ENCODE measurements at regions not wholly inside any gene's neighbourhood (a gene's known extent, or its start where the extent isn't known, plus 50 kb on each side); places are given as distances from the start of the nearest gene placed in this dataset.
"Not testable (repeated sequence)": the region's sequence is repeated elsewhere in the genome, so short reads cannot be mapped to it uniquely, and the experiment has no call there.

DNA sequence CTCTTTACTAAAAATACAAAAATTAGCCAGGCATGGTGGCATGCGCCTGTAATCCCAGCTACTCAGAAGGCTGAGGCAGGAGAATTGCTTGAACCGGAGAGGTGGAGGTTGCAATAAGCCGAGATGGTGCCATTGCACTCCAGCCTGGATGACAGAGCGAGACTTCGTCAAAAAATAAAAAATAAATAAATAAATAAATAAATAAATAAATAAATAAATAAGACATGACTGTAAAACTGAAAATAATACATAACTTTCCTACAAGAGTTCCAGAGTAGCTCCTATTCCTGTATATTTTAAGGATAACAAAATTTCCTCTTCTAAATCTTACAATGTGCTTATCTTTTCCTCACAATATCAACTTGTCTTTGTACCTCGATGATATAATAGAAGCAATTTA lies 549.4 kb downstream of the TRAM1L1 start:
- H3K36me3 ChIP-seq (ENCODE audit: control insufficient read depth in 2 of 2, insufficient read depth in 1 of 2, low read length in 2 of 2); H3K9me3 ChIP-seq (ENCODE audit: control insufficient read depth, insufficient read depth, low read depth, low read length); H3K27ac ChIP-seq (ENCODE audit: extremely low read depth, low read depth, low read length); H3K4me3 ChIP-seq (ENCODE audit: low read depth, low read length); CTCF ChIA-PET; POLR2A ChIA-PET; H3K4me1 ChIP-seq (ENCODE audit: control insufficient read depth, insufficient read depth, low read length): not testable (repeated sequence)
- 0 out of 2 replicates have a peak, but pooled peaks have one; percentile 44 for TF ChIP-seq ZNF266 (tag by site-specific recombination; IDR thresholded peaks at IDR 0.05; ENCODE audit: low read depth)
- TF ChIP-seq, protein P1, sequence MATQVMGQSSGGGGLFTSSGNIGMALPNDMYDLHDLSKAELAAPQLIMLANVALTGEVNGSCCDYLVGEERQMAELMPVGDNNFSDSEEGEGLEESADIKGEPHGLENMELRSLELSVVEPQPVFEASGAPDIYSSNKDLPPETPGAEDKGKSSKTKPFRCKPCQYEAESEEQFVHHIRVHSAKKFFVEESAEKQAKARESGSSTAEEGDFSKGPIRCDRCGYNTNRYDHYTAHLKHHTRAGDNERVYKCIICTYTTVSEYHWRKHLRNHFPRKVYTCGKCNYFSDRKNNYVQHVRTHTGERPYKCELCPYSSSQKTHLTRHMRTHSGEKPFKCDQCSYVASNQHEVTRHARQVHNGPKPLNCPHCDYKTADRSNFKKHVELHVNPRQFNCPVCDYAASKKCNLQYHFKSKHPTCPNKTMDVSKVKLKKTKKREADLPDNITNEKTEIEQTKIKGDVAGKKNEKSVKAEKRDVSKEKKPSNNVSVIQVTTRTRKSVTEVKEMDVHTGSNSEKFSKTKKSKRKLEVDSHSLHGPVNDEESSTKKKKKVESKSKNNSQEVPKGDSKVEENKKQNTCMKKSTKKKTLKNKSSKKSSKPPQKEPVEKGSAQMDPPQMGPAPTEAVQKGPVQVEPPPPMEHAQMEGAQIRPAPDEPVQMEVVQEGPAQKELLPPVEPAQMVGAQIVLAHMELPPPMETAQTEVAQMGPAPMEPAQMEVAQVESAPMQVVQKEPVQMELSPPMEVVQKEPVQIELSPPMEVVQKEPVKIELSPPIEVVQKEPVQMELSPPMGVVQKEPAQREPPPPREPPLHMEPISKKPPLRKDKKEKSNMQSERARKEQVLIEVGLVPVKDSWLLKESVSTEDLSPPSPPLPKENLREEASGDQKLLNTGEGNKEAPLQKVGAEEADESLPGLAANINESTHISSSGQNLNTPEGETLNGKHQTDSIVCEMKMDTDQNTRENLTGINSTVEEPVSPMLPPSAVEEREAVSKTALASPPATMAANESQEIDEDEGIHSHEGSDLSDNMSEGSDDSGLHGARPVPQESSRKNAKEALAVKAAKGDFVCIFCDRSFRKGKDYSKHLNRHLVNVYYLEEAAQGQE (tag by site-specific recombination; IDR thresholded peaks at IDR 0.05): peak; percentile 42; the same call in 1 of the 2 replicates
- peak; percentile 44; the same call in 1 of the 2 replicates for TF ChIP-seq ZBTB8A (tag by site-specific recombination; IDR thresholded peaks at IDR 0.05)
- peak; percentile 51 for TF ChIP-seq ZNF555 (tag by site-specific recombination; conservative IDR thresholded peaks at IDR 0.05)
- peak; percentile 72; the same call in 1 of the 2 replicates for TF ChIP-seq ZNF394 (tag by site-specific recombination; IDR thresholded peaks at IDR 0.05; ENCODE audit: borderline replicate concordance)
- peak; percentile 60 for TF ChIP-seq ZNF426 (tag by site-specific recombination; IDR thresholded peaks at IDR 0.05)
- peak; percentile 26 for TF ChIP-seq ZNF510 (tag by site-specific recombination; IDR thresholded peaks at IDR 0.05; ENCODE audit: insufficient replicate concordance)
- 0 out of 2 replicates have a peak, but pooled peaks have one; percentile 14 for TF ChIP-seq ZNF654 (tag by site-specific recombination; IDR thresholded peaks at IDR 0.05; ENCODE audit: low read depth)
- TF ChIP-seq ZNF560 (tag by site-specific recombination; IDR thresholded peaks at IDR 0.05; ENCODE audit: borderline replicate concordance): 0 out of 2 replicates have a peak, but pooled peaks have one; percentile 25
- TF ChIP-seq ZXDB (tag by site-specific recombination; IDR thresholded peaks at IDR 0.05): 0 out of 2 replicates have a peak, but pooled peaks have one; percentile 17
- peak; percentile 44; the same call in 1 of the 2 replicates for TF ChIP-seq ZNF623 (tag by site-specific recombination; IDR thresholded peaks at IDR 0.05)
- TF ChIP-seq, protein P2, sequence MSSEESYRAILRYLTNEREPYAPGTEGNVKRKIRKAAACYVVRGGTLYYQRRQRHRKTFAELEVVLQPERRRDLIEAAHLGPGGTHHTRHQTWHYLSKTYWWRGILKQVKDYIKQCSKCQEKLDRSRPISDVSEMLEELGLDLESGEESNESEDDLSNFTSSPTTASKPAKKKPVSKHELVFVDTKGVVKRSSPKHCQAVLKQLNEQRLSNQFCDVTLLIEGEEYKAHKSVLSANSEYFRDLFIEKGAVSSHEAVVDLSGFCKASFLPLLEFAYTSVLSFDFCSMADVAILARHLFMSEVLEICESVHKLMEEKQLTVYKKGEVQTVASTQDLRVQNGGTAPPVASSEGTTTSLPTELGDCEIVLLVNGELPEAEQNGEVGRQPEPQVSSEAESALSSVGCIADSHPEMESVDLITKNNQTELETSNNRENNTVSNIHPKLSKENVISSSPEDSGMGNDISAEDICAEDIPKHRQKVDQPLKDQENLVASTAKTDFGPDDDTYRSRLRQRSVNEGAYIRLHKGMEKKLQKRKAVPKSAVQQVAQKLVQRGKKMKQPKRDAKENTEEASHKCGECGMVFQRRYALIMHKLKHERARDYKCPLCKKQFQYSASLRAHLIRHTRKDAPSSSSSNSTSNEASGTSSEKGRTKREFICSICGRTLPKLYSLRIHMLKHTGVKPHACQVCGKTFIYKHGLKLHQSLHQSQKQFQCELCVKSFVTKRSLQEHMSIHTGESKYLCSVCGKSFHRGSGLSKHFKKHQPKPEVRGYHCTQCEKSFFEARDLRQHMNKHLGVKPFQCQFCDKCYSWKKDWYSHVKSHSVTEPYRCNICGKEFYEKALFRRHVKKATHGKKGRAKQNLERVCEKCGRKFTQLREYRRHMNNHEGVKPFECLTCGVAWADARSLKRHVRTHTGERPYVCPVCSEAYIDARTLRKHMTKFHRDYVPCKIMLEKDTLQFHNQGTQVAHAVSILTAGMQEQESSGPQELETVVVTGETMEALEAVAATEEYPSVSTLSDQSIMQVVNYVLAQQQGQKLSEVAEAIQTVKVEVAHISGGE (tag by site-specific recombination; conservative IDR thresholded peaks at IDR 0.05; ENCODE audit: low read depth): peak; percentile 54
- TF ChIP-seq ZNF140 (tag by site-specific recombination; IDR thresholded peaks at IDR 0.05): peak; percentile 27; the same call in 1 of the 2 replicates

DNA sequence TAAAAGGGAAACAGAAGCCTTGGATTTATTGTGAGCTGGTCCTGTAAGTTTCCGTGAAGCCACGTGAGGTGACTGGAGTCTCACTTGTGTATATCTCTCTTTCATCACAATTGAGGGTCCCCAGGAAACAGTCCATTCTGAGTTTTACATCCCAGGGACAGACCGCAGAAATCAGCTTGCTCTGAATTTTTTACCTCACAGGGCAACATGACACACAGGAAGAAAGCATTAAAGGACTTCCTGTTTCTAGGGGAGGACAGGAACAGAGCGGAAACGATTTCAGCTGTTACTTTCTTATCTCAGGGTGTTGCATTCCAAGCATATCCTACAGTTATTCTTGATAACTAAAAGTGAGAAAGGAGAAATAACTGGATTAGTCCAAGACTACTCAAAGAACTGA lies 553.5 kb downstream of the TRAM1L1 start:
- no peaks in the 10 kb centered on the region for H3K4me1 ChIP-seq (ENCODE audit: control insufficient read depth, insufficient read depth, low read length)
- no peaks in the 10 kb centered on the region for H3K9me3 ChIP-seq (ENCODE audit: control insufficient read depth, insufficient read depth, low read depth, low read length)
- H3K27ac ChIP-seq (ENCODE audit: extremely low read depth, low read depth, low read length): no peak overlapping the region
- CTCF ChIA-PET: no interaction called here
- H3K4me3 ChIP-seq (ENCODE audit: low read depth, low read length): no peak overlapping the region
- H3K36me3 ChIP-seq (ENCODE audit: control insufficient read depth in 2 of 2, insufficient read depth in 1 of 2, low read length in 2 of 2): no peaks in the 10 kb centered on the region
- POLR2A ChIA-PET: no interaction called here
- TF ChIP-seq, protein P3, sequence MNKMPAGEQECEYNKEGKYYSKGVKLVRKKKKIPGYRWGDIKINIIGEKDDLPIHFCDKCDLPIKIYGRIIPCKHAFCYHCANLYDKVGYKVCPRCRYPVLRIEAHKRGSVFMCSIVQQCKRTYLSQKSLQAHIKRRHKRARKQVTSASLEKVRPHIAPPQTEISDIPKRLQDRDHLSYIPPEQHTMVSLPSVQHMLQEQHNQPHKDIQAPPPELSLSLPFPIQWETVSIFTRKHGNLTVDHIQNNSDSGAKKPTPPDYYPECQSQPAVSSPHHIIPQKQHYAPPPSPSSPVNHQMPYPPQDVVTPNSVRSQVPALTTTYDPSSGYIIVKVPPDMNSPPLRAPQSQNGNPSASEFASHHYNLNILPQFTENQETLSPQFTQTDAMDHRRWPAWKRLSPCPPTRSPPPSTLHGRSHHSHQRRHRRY (tag by site-specific recombination; IDR thresholded peaks at IDR 0.05): no peak
- TF ChIP-seq, protein P4, sequence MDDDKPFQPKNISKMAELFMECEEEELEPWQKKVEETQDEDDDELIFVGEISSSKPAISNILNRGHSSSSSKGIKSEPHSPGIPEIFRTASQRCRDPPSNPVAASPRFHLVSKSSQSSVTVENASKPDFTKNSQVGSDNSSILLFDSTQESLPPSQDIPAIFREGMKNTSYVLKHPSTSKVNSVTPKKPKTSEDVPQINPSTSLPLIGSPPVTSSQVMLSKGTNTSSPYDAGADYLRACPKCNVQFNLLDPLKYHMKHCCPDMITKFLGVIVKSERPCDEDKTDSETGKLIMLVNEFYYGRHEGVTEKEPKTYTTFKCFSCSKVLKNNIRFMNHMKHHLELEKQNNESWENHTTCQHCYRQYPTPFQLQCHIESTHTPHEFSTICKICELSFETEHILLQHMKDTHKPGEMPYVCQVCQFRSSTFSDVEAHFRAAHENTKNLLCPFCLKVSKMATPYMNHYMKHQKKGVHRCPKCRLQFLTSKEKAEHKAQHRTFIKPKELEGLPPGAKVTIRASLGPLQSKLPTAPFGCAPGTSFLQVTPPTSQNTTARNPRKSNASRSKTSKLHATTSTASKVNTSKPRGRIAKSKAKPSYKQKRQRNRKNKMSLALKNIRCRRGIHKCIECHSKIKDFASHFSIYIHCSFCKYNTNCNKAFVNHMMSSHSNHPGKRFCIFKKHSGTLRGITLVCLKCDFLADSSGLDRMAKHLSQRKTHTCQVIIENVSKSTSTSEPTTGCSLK (tag by site-specific recombination; IDR thresholded peaks at IDR 0.05): no peak
- TF ChIP-seq YY2 (tag by site-specific recombination; IDR thresholded peaks at IDR 0.05): no peak
- TF ChIP-seq, protein P5, sequence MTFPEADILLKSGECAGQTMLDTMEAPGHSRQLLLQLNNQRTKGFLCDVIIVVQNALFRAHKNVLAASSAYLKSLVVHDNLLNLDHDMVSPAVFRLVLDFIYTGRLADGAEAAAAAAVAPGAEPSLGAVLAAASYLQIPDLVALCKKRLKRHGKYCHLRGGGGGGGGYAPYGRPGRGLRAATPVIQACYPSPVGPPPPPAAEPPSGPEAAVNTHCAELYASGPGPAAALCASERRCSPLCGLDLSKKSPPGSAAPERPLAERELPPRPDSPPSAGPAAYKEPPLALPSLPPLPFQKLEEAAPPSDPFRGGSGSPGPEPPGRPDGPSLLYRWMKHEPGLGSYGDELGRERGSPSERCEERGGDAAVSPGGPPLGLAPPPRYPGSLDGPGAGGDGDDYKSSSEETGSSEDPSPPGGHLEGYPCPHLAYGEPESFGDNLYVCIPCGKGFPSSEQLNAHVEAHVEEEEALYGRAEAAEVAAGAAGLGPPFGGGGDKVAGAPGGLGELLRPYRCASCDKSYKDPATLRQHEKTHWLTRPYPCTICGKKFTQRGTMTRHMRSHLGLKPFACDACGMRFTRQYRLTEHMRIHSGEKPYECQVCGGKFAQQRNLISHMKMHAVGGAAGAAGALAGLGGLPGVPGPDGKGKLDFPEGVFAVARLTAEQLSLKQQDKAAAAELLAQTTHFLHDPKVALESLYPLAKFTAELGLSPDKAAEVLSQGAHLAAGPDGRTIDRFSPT (tag by site-specific recombination; IDR thresholded peaks at IDR 0.05): no peak
- TF ChIP-seq, protein P6, sequence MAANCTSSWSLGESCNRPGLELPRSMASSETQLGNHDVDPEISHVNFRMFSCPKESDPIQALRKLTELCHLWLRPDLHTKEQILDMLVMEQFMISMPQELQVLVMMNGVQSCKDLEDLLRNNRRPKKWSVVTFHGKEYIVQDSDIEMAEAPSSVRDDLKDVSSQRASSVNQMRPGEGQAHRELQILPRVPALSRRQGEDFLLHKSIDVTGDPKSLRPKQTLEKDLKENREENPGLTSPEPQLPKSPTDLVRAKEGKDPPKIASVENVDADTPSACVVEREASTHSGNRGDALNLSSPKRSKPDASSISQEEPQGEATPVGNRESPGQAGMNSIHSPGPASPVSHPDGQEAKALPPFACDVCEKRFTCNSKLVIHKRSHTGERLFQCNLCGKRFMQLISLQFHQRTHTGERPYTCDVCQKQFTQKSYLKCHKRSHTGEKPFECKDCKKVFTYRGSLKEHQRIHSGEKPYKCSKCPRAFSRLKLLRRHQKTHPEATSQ (tag by site-specific recombination; IDR thresholded peaks at IDR 0.05): no peak
- TF ChIP-seq ZBTB48 (tag by site-specific recombination; IDR thresholded peaks at IDR 0.05): no peak
- no peak for TF ChIP-seq ZNF354C (tag by site-specific recombination; IDR thresholded peaks at IDR 0.05; ENCODE audit: borderline replicate concordance, low read depth)
